SU-DHL-6 (cell line): ENCODE measurements at regions not wholly inside any gene's neighbourhood (a gene's known extent, or its start where the extent isn't known, plus 50 kb on each side); places are given as distances from the start of the nearest gene placed in this dataset.

Source experiments
- CTCF ChIP-seq: fragments of 200-600 bp; sonication (generic); IDR thresholded peaks from one replicate; pipeline ENCODE4 v1.5.1; 2017; ENCODE audit warnings: antibody characterized with exemption, mild to moderate bottlenecking, low read length, moderate library complexity; ENCODE audit not compliant: insufficient read depth, poor library complexity, severe bottlenecking
- EZH2phosphoT487 ChIP-seq: fragments of 200-600 bp; sonication (generic), shearing (Covaris generic); conservative IDR thresholded peaks from 2 replicates; pipeline ENCODE4 v1.6.1; 2018; ENCODE audit warnings: mild to moderate bottlenecking, antibody characterized with exemption, low read length, moderate library complexity, mixed read lengths

GRCh38 chr18:27854631-27855030 lies 322.3 kb downstream of the CDH2 start:
- no peak for TF ChIP-seq CTCF
- TF ChIP-seq EZH2phosphoT487, result no peak
